HG03439 (cell line): ENCODE measurements at regions not wholly inside any gene's neighbourhood (a gene's known extent, or its start where the extent isn't known, plus 50 kb on each side); places are given as distances from the start of the nearest gene placed in this dataset.
"Not testable (repeated sequence)": the region's sequence is repeated elsewhere in the genome, so short reads cannot be mapped to it uniquely, and the experiment has no call there.

Source experiments
- ATAC-seq: cut with Tn5 transposase; IDR thresholded peaks from one replicate; pipeline ENCODE4 v1.9.1; 2021; ENCODE audit warnings: mild to moderate bottlenecking, moderate library complexity; ENCODE audit not compliant: unreplicated experiment

DNA sequence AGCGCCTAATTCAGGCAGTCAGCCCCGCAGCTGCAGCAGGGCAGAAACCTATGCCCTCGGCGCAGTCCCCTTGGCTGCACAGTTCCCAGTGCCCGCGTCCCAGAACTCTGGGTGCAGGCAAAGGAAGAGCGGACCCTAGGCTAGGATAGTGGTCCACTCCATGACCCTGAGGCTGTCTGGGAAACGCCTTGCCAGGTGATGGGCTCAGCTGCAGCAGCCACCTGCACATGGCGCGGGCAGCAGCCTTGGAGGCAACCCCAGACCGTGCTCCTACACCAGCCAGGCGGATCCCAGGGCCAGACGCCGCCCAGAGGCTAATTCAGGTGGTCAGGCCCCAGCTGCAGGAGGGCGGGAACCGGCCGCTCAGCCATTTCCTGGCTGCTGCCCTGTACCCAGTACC lies 83.0 kb downstream of the POTEC start:
- not testable (repeated sequence) for ATAC-seq

DNA sequence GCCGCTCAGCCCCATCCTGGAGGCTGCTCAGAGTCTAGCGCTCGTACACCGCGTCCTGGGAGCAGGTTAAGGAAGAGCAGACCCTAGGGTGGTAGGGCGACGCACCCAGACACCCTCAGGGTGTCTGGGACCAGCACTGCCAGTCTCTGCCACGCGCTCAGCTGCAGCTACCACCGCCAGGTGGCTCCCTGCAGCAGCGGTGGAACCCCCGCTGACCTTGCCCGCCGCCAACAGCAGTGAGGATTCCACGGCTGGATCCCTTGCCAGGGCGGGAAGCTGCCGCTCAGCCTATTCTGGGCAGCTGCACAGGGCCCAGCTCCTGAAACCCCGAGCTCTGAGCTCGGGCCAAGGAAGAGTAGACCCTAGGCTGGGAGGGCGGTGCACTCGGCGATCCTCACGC lies 83.6 kb downstream of the POTEC start:
- ATAC-seq: not testable (repeated sequence)

DNA sequence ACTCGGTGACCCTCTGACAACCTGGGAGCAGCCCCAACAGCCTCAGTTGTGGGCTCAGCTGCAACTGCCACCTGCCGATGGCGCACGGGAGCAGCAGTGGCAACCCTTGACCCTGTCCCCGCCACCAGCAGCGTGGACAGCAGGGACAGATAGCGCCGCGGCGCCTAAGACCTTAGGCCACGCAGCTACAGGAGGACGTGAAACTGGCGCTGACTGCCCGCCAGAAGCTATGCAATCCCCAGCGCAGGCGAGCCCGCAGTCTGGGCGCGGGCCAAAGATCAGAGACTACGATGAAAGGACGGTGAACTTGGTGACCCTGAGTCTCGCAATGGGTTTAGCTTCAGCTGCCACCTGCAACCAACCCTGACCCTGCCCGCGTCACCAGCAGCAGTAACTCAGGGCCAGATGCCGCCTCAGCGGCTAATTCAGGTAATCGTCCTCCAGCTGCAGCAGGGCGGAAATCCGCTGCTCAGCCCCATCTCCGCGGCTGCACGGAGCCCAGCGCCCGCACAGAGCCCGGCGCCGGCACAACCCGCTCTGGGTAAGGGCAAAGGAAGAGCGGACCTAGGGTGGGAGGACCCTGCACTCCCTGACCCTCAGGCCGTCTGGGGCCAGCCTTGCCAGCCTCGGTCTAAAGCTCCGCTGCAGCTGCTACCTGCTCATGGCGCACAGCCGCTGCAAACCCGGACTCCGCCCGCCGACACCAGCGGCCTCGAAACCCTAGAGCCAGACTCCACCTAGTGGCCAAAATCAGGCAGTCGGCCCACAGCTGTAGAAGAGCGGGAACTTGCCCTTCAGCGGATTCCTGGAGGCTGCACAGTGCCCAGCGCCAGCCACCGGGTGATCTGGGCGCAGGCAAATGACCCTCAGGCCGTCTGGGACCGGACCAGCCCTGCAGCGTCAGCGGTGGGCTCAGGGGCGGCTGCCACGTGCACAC lies 85.1 kb downstream of the POTEC start:
- ATAC-seq: not testable (repeated sequence)

DNA sequence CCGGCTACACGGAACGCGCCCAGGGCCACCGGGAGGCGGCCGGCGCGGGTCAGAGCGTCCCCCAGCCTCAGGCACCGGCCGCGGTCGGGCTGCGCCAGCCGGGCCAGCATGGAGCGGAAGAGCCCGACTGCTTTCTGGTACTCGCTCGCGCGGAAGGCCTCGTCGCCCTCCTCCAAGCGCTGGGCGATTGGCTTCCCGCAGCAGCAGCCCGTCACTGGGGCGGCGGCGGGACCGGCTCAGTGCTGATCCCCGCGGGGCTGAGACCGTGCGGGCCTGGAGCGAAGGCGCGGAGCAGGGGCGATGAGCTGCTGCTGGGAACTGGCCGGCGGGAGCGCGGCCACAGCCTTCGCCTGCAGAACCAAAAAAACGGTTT lies 92.8 kb downstream of the POTEC start:
- not testable (repeated sequence) for ATAC-seq

DNA sequence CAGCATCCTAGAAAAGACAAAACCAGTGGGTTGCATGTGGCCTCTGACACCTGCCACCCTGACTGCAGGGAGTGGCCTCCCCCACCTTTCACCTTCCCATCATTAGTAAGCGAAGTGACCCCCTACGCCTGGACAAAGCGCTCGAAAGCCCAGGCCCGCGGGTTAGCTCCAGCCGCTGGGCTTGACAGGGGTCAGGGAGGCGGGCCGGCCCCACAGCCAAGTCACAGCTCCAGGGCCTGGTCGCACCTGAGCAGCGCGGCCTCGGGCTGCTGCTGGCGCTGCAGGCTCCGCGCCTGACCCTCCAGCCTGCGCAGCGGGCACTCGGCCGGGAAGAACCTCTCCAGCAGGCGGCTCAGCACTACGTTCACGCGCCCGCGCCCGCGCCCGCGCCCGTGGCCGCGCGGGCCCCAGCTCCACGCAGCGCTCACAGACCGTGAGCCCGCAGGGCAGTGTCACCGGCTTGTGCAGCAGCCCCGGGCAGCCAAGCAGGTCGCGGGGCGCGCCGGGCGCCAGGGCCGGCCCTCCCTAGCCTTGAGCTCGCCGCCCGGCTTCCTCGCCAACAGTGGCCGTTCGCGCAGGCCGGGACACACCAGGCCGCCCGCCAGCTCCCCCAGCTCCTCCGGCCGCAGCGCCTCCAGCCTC lies 93.3 kb downstream of the POTEC start:
- ATAC-seq: not testable (repeated sequence)

DNA sequence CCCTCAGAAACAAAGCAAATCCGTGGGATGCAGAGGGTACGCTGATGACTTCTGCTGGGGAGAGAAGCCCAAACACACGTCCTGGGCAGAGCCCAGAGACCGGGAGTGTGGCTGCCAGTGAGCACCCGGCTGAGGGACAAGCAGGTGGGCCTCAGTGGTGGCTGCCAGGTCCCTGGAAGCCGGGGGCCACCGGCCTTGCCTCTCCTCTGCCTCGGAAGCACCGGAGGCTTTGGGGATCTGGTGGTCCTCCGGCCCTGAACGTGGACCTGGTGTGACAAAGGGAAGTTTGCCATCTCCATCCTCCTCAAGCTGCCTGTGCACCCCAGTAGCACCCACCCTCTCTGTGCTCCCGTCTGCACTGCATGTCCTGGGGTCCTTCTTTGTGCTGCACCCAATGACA lies 94.3 kb downstream of the POTEC start:
- not testable (repeated sequence) for ATAC-seq

DNA sequence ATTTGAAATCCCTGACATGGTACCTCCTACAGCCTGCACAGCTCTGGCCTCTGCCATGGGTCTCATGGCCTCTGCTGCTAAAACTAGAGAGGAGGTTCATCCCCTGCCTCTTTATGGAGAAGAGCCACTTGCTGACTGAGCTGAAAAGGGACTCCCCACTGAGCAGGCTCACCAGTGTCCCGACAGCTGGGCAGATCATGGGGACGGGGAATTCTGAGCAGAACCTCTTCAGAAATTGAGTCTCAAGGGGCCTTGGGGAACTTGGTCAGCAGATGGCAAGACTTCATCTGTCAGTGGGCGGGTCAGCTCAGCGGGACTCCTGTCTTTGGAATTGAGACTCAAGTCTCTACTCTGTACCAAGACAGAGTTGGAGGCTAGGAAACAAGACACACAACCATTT lies 95.7 kb downstream of the POTEC start:
- ATAC-seq: not testable (repeated sequence)

DNA sequence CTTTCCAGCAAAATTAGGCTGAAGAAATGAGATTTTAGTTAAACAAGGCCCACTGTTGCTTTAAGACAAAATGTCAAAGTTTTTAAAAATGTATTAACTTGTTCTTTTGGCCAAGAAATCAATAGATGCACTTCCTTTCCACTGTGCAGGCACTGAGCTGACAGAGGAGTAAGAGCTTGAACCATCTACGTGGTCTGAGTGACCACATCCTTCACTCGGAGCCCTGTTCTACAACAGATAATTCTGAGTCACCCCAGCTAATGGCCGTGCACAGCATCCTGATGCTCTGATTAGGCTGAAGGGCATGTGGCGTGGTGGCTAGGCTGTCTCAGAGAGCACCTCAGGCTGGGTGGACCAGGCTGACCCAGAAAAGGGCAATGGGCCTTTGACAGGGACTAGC lies 107.9 kb downstream of the POTEC start:
- ATAC-seq: not testable (repeated sequence)

DNA sequence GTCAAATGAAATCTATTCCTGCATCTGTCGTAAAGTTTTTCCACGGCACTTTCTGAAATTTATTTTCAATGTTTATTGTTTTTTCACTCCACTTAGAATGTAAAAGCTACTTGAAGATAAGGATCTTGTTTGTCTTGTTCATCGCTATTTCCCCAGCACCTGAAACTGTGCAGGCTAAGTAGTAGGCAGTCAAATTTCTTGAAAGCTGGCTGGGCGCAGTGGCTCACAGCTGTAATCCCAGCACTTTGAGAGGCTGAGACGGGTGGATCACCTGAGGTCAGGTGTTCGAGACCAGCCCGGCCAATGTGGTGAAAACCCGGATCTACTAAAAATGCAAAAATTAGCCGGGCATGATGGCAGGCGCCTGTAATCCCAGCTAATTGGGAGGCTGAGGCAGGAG lies 111.0 kb downstream of the POTEC start:
- not testable (repeated sequence) for ATAC-seq

DNA sequence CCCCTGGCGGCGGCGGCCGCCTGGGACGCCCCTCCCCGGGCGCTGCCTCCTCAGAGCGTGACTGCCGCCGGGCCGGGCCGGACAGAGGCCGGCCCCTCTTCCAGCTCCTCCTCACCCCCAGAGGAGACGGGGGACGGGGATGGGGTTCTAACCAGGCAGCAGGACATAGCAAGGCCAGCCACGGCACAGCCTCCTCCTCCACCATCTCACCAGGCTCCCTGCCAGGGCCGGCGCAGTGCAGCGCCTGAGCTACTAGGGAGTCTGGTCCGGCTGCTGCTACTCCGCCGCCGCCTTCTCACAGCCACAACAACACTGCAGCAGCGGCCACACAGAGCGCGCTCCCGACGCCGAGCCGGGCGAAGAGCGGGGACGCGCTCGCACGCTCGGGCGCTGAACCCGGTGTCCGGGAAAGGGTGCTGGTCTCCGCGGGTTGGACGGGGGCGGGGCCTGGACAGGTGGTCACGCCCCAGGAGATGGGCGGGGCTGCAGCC lies 112.3 kb downstream of the POTEC start:
- ATAC-seq: not testable (repeated sequence)

DNA sequence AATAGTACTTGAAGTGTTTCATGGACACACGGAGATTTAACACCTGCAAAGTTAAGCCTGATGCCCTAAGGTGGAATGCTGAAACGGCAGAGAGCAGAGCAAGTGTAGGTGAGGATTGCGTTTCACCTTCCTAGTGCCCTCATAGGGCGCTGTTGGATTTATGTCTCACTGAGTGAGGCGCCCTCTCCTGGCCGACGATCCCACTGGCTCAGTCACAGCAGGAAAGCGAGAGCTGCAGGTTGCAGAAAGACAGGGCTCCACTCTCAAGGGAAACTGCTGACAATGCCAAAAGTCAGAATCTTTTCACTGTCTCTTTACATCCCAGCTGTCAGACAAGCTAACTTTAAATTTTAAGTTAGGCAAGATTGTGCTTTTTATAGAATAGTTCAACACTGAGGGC lies 127.6 kb downstream of the POTEC start:
- ATAC-seq: not testable (repeated sequence)

DNA sequence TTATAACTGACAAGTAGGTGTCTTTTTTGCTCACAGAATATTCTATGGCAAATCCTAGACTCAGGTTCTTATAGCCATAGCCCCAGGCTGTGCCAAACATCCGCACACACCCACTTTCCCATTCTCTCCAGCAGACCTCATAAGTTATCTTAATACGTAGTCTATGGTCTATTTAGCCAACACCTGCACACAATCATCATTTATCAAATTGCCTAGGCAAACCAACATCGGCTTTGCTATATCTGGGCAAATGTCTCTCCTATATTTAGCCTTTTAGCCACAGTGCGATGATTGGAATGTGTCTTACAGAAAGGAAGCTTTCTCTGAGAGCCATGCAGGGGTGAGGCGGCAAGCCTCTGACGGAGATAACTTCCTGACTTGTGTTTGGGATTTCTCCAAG lies 128.0 kb downstream of the POTEC start:
- not testable (repeated sequence) for ATAC-seq

DNA sequence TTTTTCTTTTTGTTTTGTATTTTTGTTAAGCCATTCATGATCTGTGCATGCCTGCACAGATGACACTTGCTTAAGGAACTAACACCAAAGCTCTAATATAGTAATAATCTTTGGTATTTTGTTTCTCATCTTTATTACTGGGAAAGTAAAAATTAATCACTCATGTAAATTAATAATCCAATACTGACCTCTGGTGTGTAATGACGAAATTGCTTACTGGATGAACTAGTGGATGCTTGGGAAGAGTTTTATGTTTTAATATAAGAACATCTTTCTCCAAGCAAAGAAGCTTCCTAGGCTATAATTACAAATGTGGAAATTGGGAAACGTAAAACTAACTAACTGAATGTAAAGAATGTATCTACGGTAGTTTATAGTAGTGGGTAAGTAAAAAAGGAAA lies 147.9 kb downstream of the POTEC start:
- not testable (repeated sequence) for ATAC-seq

DNA sequence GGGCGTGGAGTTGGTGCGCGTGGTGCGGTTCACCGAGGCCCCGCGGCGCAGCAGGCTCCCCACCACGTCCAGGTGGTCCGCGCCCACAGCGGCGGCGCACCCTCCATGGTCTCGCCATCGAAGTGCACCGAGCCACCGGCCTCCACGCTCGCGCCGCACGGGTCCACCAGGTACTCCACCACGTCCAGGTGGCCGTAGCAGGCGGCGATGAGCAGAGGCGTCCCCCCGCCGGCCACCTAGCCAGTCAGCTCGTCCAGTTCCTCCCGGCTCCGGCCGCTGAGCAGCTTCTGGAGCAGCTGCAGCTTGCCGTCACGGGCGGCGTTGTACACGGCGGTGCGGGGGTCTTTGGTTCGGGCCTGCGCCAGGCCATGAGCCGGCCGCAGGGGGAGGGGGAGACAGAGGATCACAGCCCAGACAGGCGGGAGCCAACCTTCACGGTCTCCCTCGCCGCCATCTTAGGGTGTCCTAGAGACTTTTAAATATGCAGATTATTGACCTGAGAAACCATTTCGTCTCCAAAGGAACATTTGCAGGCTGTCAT lies 149.8 kb downstream of the POTEC start:
- not testable (repeated sequence) for ATAC-seq

DNA sequence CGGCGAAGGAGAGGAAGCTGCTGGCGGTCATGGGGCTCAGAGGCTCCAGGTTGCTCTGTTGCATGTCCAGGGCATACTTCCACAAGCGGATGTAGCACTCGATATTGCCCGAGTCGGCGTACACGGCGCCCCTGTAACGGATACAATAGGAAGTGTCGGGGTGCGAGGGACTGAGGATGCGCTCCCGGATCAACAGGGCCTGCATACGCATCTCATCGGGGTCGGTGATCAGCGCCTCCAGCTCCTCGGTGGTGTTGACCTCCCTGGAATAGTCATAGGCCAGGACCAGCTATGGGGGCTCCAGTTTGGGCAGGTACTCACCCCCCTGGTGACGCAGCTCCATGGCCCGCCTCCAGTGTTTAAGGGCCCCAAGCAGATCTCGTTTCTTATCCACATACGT lies 150.8 kb downstream of the POTEC start:
- ATAC-seq: not testable (repeated sequence)

DNA sequence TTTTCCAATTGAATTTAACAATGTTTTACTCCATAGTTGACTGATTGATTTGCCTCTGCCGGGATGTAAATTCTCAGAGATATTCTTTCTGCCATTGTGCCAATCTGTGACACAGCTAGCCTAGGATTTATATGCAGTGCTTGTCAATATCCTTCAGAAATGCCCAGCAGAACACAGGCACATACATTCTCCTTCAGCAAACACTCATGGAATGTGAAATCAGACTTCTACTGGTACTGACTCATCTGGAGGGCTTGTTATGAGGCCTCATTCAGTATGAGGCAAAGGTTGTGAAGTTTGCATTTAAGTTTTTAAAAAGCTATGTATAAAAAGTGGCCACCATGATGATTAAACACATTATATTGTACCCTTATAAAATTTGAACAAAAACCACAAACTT lies 158.4 kb downstream of the POTEC start:
- not testable (repeated sequence) for ATAC-seq

DNA sequence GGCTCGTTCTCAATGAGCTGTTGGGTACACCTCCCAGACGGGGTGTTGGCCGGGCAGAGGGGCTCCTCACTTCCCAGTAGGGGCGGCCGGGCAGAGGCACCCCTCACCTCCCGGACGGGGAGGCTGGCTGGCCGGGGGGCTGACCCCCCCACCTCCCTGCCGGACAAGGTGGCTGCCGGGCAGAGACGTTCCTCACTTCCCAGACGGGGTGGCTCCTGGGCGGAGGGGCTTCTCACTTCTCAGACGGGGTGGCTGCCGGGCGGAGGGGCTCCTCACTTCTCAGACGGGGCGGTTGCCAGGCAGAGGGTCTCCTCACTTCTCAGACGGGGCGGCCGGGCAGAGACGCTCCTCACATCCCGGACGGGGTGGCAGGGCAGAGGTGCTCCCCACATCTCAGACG lies 160.7 kb downstream of the POTEC start:
- ATAC-seq: not testable (repeated sequence)

DNA sequence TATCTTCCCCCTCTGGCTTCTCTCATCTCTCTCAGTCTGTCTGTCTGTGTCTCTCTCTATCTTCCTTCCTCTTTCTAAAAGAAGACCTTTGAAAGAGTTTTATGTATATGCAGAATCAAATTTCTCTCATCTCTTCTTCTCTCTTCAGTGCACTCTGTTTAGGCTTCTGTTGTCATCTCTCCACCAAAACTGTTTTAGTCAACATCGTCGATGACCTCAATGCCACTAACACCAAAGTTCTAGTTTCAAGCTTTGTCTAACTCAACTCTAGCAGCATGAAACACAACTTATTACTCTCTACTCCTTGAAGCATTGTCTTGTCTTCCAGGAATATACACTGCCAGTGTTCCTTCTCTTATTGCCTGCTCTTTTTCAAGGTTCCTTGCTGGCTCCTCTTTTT lies 163.9 kb downstream of the POTEC start:
- not testable (repeated sequence) for ATAC-seq

DNA sequence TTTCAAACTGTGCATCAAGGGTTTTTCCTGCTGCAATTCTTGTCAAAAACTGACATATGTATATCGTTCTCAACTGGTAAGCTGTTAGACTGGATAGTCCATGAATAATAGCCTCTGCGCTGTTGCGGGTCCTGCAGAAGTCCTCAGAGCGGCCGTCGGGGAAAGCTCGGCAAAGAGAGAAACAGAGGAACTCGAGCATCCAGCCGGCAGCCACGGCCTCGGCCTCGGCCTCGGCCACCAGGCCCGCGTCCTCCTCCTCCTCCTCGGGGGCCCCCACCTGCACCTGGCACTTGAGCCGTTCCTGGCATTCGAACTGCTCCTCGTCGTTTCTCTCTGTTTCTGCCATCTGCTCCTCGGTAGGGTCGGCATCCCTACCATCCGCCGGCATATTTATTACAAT lies 165.0 kb downstream of the POTEC start:
- ATAC-seq: not testable (repeated sequence)

DNA sequence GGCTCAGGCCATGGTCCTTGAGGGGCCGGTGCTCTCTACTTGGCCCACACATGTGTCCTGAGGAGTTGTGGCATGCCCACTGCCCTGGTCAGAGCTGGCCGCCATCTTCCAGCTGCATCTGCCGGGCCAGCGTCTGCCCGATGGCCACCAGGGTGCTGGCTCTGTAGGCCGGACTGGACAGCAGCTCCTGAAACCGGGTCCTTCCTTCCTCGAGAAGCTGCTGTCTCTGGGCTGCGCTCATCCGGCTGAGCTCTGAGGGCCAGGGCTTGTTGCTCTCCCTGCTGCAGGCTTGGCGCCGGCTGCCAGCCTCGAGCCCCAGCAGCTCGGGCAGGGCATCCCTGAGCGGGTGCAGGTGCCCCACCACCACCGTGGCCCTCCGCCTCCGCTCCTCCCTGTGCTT lies 182.1 kb downstream of the POTEC start:
- ATAC-seq: not testable (repeated sequence)

DNA sequence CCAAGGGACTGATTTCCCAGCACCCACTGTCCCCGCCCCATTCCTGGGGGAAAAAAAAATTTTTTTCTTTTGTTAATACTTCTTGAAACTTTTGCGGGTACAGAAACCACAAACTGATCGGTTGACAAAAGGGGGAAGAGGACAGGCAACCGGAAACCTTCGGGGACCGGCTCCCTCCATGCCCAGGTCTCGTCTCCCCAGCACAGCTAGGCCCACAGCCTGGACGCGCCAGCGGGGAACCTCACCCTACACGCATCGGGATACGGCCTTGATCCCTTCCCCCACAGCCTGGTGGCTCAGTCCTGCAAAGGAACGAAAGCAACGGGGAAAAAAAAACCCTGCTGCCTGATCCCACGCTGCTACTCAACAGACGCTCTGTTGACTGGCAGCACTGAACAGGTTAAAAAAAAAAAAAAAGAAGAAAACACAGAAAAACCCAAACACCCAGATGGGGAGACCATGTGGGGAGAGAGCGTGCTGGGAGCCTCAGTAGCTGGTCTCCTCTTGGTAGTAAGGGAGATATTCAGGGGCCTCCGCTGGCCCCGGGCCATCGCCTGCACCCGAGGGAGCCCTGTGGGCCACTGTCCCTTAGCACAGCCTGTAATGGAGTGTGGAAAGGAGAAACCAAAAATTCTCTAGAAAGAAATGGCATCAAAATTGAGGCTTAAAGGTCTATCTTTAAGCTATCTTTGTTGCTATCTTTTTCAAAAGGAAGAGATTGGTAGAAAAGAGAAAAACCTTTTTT lies 185.7 kb downstream of the POTEC start:
- ATAC-seq: not testable (repeated sequence)
